H1 (cell line): ENCODE measurements at regions not wholly inside any gene's neighbourhood (a gene's known extent, or its start where the extent isn't known, plus 50 kb on each side); places are given as distances from the start of the nearest gene placed in this dataset.

ENCODE experiments used
- GABPA ChIP-seq: IDR thresholded peaks from 2 replicates; pipeline ENCODE4 v1.6.1; 2011; ENCODE audit warnings: mild to moderate bottlenecking, low read length, moderate library complexity, borderline replicate concordance; ENCODE audit not compliant: insufficient read depth
- POLR2A ChIP-seq, 2 experiments: IDR thresholded peaks; 1 replicate in 1 of 2; 2 replicates in 1 of 2; pipeline ENCODE4 v1.6.1; 2011; ENCODE audit warnings: low read depth in 2 of 2, low read length in 2 of 2, mild to moderate bottlenecking in 2 of 2; ENCODE audit errors: control extremely low read depth in 1 of 2
- RAD21 ChIP-seq, 2 experiments: IDR thresholded peaks in 1 of 2; conservative IDR thresholded peaks in 1 of 2; 2 replicates each; pipeline ENCODE4 v1.6.1; 2011; ENCODE audit warnings: low read depth in 2 of 2, low read length in 2 of 2, improper control_type of control experiment in 1 of 2, inconsistent platforms in 1 of 2, mild to moderate bottlenecking in 1 of 2, moderate library complexity in 1 of 2
- RFX5 ChIP-seq: IDR thresholded peaks from 2 replicates; pipeline ENCODE4 v1.6.1; 2011; ENCODE audit warnings: low read depth, low read length, improper control_type of control experiment, borderline replicate concordance
- TAF1 ChIP-seq: IDR thresholded peaks from 2 replicates; pipeline ENCODE4 v1.6.1; 2011; ENCODE audit warnings: mild to moderate bottlenecking, low read depth, low read length
- USF2 ChIP-seq: IDR thresholded peaks from 2 replicates; pipeline ENCODE4 v1.6.1; 2011; ENCODE audit warnings: low read length, improper control_type of control experiment

GRCh38 chr18:44149706-44150105 lies 531.0 kb upstream of the SETBP1 start (continued):
- TF ChIP-seq RFX5 (no peak), POLR2A (IDR thresholded peaks at IDR 0.05; ENCODE audit: control extremely low read depth in 1 of 2, low read depth in 2 of 2, low read length in 2 of 2) (no peak), TAF1 (no peak), USF2 (no peak), GABPA (no peak), RAD21 (IDR thresholded peaks at IDR 0.05 in 1 of 2, conservative IDR thresholded peaks at IDR 0.05 in 1 of 2; ENCODE audit: low read depth in 2 of 2, low read length in 2 of 2) (no peak)
